Stomach (tissue), 4 donors: ENCODE measurements at regions not wholly inside any gene's neighbourhood (a gene's known extent, or its start where the extent isn't known, plus 50 kb on each side); places are given as distances from the start of the nearest gene placed in this dataset.

Experiments used
- POLR2AphosphoS5 ChIP-seq, 3 donors: sonication (generic); formaldehyde crosslinking; IDR thresholded peaks; one replicate each; pipeline ENCODE4 v1.6.1; 2016; ENCODE audit warnings: antibody characterized with exemption in 3 of 3
- TF ChIP-seq, protein P1 (sequence below), 7 experiments: fragments of 450-650 bp in 4 of 7; fragments of 200-600 bp in 3 of 7; sonication (generic) in 3 of 7; IDR thresholded peaks; one replicate each; pipeline ENCODE4 v1.5.1; 2016 to 2019; ENCODE audit warnings: antibody characterized with exemption in 7 of 7, control low read depth in 2 of 7, mild to moderate bottlenecking in 1 of 7

- TF ChIP-seq, protein P1, sequence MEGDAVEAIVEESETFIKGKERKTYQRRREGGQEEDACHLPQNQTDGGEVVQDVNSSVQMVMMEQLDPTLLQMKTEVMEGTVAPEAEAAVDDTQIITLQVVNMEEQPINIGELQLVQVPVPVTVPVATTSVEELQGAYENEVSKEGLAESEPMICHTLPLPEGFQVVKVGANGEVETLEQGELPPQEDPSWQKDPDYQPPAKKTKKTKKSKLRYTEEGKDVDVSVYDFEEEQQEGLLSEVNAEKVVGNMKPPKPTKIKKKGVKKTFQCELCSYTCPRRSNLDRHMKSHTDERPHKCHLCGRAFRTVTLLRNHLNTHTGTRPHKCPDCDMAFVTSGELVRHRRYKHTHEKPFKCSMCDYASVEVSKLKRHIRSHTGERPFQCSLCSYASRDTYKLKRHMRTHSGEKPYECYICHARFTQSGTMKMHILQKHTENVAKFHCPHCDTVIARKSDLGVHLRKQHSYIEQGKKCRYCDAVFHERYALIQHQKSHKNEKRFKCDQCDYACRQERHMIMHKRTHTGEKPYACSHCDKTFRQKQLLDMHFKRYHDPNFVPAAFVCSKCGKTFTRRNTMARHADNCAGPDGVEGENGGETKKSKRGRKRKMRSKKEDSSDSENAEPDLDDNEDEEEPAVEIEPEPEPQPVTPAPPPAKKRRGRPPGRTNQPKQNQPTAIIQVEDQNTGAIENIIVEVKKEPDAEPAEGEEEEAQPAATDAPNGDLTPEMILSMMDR (IDR thresholded peaks at IDR 0.05) = no peak
- TF ChIP-seq POLR2AphosphoS5 (IDR thresholded peaks at IDR 0.05) = no peak
Observed at GRCh38 chr11:17157761-17158160, 50.0 kb downstream of the PIK3C2A start.
